ENCODE measurements at regions not wholly inside any gene's neighbourhood (a gene's known extent, or its start where the extent isn't known, plus 50 kb on each side); places are given as distances from the start of the nearest gene placed in this dataset.

DNA sequence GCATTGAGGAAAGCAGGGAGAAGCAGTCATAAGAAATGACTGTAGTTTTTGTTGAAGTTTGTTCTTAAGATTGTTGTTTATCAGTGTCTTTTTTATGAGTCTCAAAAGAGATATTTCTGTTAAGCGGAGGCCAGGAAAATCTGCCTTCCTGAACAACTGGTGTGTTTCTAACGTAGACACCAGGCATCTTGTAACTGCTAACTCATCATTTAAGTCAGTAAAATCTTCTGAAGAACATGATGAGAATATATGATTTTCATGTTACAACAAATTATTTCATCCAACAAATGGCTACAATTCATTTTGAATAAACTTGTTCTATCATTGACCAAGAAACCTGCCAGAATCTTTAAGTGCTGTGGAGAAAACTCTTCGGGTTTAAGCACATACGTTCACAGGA, 84.0 kb downstream of the RPS12 start:
- no peak overlapping the region for H2BK120ac ChIP-seq (ENCODE audit: low read depth, low read length)
- no peaks in the 10 kb centered on the region for H3K9me3 ChIP-seq (ENCODE audit: control insufficient read depth, insufficient read depth, low read length)
- H2BK20ac ChIP-seq (ENCODE audit: low read depth, low read length), result no peak overlapping the region
- no peak for ATAC-seq (ENCODE audit: low read depth)
- no peaks in the 10 kb centered on the region for H3K27me3 ChIP-seq (ENCODE audit: control insufficient read depth, insufficient read depth, low read length)
- H3K56ac ChIP-seq (ENCODE audit: extremely low read depth, insufficient read depth, low read length), result no peak overlapping the region
- in situ Hi-C loops (cut with MboI; ENCODE audit: low sequenced_read_pairs), result no loop called here
- ChIA-PET POLR2A (ENCODE audit: unreplicated experiment) (no interaction called here), CTCF (no interaction called here)
- no peaks in the 10 kb centered on the region for H3K36me3 ChIP-seq (ENCODE audit: control insufficient read depth, insufficient read depth, low read length)
- H3K23ac ChIP-seq (ENCODE audit: low read depth, low read length), result no peak overlapping the region
- H3K79me1 ChIP-seq (ENCODE audit: low read depth in 1 of 2, low read length in 2 of 2), result no peaks in the 10 kb centered on the region
- no peak overlapping the region for H4K5ac ChIP-seq (ENCODE audit: low read depth, low read length)
- H2AK5ac ChIP-seq (ENCODE audit: low read depth, low read length), result no peak overlapping the region
- H2AK9ac ChIP-seq (replicated peaks; ENCODE audit: low read depth, low read length, poor library complexity), result no peak overlapping the region
- no peak overlapping the region for H2BK5ac ChIP-seq (ENCODE audit: low read depth, low read length, poor library complexity, severe bottlenecking)
- dilution Hi-C loops (cut with HindIII; ENCODE audit: low sequenced_read_pairs, unreplicated experiment), result no loop called here
- WGBS, 2 experiments (ENCODE audit: extremely low coverage in 2 of 2, insufficient read length in 1 of 2), result no CpG with 5 or more reads among the region's 4 CpGs
- no peak overlapping the region for H2BK15ac ChIP-seq (ENCODE audit: low read depth, low read length)
- H3K18ac ChIP-seq (ENCODE audit: low read depth, low read length), result no peak overlapping the region
- H3K4me2 ChIP-seq (ENCODE audit: low read depth, low read length), result no peak overlapping the region
- no peak overlapping the region for H3K14ac ChIP-seq (replicated peaks; ENCODE audit: low read depth, low read length)
- H3K4me1 ChIP-seq (ENCODE audit: control insufficient read depth, insufficient read depth, low read length), result peaks cover 2% of the 10 kb centered on the region; the same call in 1 of the 2 replicates
- intact Hi-C loops (cut with micrococcal nuclease), result no loop called here
- no peak for TF ChIP-seq RFX5 (IDR thresholded peaks at IDR 0.05; ENCODE audit: low read depth, low read length)
- peak; percentile 50; the same call in 1 of the 2 replicates for TF ChIP-seq MAFK (IDR thresholded peaks at IDR 0.05; ENCODE audit: low read depth, low read length)
- H4K20me1 ChIP-seq (ENCODE audit: insufficient read depth, low read length), result no peaks in the 10 kb centered on the region
- H3K4me3 ChIP-seq (ENCODE audit: insufficient read depth, low read depth, low read length), result no peak overlapping the region
- H4K8ac ChIP-seq (ENCODE audit: low read depth in 2 of 2, low read length in 2 of 2), result no peak overlapping the region
- no peak overlapping the region for H3K27ac ChIP-seq (ENCODE audit: insufficient read depth, low read length)
- no peak overlapping the region for H4K91ac ChIP-seq (ENCODE audit: insufficient read depth, low read depth, low read length)
- no peak for DNase-seq
- no peak overlapping the region for H2AFZ ChIP-seq (replicated peaks; ENCODE audit: low read length, poor library complexity)
- no TSS peak for BruUV-seq (replicated peaks)
- no peak overlapping the region for H3K4ac ChIP-seq (ENCODE audit: low read depth, low read length)
- no peaks in the 10 kb centered on the region for H3K9me1 ChIP-seq (ENCODE audit: insufficient read depth, low read length)
- no peak overlapping the region for H3K9ac ChIP-seq (ENCODE audit: low read depth, low read length)

Measured in IMR-90 (cell line).